HEK293 (cell line): ENCODE measurements at regions not wholly inside any gene's neighbourhood (a gene's known extent, or its start where the extent isn't known, plus 50 kb on each side); places are given as distances from the start of the nearest gene placed in this dataset.
"Not testable (repeated sequence)": the region's sequence is repeated elsewhere in the genome, so short reads cannot be mapped to it uniquely, and the experiment has no call there.

Experiments used
- ZNF571 ChIP-seq: fragments of 450-650 bp; formaldehyde crosslinking; IDR thresholded peaks from 2 replicates; pipeline ENCODE4 v1.5.0; 2017; ENCODE audit warnings: missing biosample characterization, missing genetic modification characterization
- ZNF747 ChIP-seq: fragments of 450-650 bp; formaldehyde crosslinking; IDR thresholded peaks from 2 replicates; pipeline ENCODE4 v1.5.1; 2016; ENCODE audit warnings: missing biosample characterization, missing genetic modification characterization
- TF ChIP-seq, protein P1 (sequence below): fragments of 450-650 bp; formaldehyde crosslinking; IDR thresholded peaks from 2 replicates; pipeline ENCODE4 v1.5.1; 2016; ENCODE audit warnings: missing biosample characterization, missing genetic modification characterization

DNA sequence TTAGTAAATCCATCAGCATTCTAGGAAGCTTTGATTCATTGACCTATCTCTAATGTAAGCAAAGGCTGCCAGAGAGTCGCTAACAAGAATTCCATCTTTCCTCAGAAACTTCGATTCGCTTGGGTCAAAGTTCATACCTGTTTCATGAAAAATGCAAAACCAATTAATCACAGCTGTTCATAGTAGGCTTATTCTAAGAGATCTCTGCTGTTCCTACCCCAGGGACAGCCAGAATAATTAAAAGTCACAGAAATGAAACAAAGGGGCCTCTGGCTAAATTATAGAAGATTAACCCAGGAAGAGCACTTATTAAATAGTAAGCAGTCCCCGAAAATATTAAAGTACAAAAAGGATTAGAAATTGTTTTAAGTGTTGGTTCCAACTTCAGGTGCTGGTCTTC is 280.1 kb upstream of the FRG2C start:
- TF ChIP-seq, protein P1, sequence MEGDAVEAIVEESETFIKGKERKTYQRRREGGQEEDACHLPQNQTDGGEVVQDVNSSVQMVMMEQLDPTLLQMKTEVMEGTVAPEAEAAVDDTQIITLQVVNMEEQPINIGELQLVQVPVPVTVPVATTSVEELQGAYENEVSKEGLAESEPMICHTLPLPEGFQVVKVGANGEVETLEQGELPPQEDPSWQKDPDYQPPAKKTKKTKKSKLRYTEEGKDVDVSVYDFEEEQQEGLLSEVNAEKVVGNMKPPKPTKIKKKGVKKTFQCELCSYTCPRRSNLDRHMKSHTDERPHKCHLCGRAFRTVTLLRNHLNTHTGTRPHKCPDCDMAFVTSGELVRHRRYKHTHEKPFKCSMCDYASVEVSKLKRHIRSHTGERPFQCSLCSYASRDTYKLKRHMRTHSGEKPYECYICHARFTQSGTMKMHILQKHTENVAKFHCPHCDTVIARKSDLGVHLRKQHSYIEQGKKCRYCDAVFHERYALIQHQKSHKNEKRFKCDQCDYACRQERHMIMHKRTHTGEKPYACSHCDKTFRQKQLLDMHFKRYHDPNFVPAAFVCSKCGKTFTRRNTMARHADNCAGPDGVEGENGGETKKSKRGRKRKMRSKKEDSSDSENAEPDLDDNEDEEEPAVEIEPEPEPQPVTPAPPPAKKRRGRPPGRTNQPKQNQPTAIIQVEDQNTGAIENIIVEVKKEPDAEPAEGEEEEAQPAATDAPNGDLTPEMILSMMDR (tag by site-specific recombination) = not testable (repeated sequence)
- not testable (repeated sequence) for TF ChIP-seq ZNF571; ZNF747 (tag by site-specific recombination)
